SK-N-MC (cell line): ENCODE measurements at regions not wholly inside any gene's neighbourhood (a gene's known extent, or its start where the extent isn't known, plus 50 kb on each side); places are given as distances from the start of the nearest gene placed in this dataset.
A peak's percentile ranks its signal among the peaks of the same experiment; 100 is the strongest.

ENCODE experiments used
- DNase-seq: peaks from one replicate; pipeline ENCODE4 v3.0.0-alpha.2; 2011; ENCODE audit warnings: low read depth, low spot score
- H3K27ac ChIP-seq: fragments of 200-600 bp; sonication (generic); 2 replicates; pipeline ENCODE4 v1.5.1; 2016; ENCODE audit warnings: mixed run types
- H3K36me3 ChIP-seq: fragments of 200-600 bp; sonication (generic); 2 replicates; pipeline ENCODE4 v1.6.1; 2017; ENCODE audit warnings: antibody characterized with exemption, low read length, mixed read lengths; ENCODE audit not compliant: insufficient read depth
- H3K4me3 ChIP-seq: fragments of 200-600 bp; sonication (generic); 2 replicates; pipeline ENCODE4 v1.5.1; 2016
- H3K9ac ChIP-seq: fragments of 200-600 bp; sonication (generic); 2 replicates; pipeline ENCODE4 v1.8.0; 2017; ENCODE audit warnings: mixed run types, mixed read lengths; ENCODE audit not compliant: insufficient read length
- H3K9me3 ChIP-seq: fragments of 200-600 bp; sonication (generic); 2 replicates; pipeline ENCODE4 v1.6.1; 2017; ENCODE audit warnings: low read depth, mild to moderate bottlenecking, antibody characterized with exemption, low read length, moderate library complexity, mixed read lengths
- EZH2 ChIP-seq: fragments of 200-600 bp; sonication (generic); IDR thresholded peaks from one replicate; pipeline ENCODE4 v1.6.1; 2017; ENCODE audit warnings: antibody characterized with exemption
- FOXP2 ChIP-seq: optimal IDR thresholded peaks from 2 replicates; pipeline ENCODE3; 2011; ENCODE audit warnings: mild to moderate bottlenecking, moderate library complexity; ENCODE audit not compliant: insufficient read depth; ENCODE audit errors: extremely low read length, control extremely low read depth
- POLR2AphosphoS5 ChIP-seq: IDR thresholded peaks from 2 replicates; pipeline ENCODE4 v1.6.1; 2012; ENCODE audit warnings: mild to moderate bottlenecking, low read depth, low read length, borderline replicate concordance

DNA sequence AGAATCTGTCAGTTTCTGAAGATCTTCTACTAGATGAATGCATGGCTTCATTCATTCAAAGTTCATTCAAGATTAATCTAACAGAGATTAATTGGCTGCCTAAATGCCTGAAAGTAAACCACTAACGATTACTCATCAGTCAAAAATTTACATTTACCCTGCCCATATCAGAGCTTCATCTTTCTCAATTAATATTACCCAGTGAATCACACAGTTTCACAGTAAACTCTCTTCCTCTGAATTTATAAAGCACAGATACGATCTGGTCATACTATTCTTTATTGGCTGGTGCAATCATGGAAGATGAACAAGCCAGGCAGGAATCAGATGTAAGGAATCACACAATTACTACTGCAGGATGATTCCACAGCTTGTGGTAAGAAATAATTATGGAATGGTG lies 377.7 kb downstream of the SLC16A7 start:
- Histone ChIP-seq H3K36me3 (no peaks in the 10 kb centered on the region), H3K27ac (no peak overlapping the region), H3K4me3 (no peak overlapping the region), H3K9ac (no peak overlapping the region), H3K9me3 (no peaks in the 10 kb centered on the region)
- no peak for DNase-seq
- TF ChIP-seq POLR2AphosphoS5, result no peak
- TF ChIP-seq EZH2, result no peak
- TF ChIP-seq FOXP2, result no peak

- Histone ChIP-seq H3K27ac (no peak overlapping the region), H3K4me3 (no peak overlapping the region), H3K9me3 (no peaks in the 10 kb centered on the region), H3K36me3 (no peaks in the 10 kb centered on the region), H3K9ac (no peak overlapping the region)
- DNase-seq, result no peak
- TF ChIP-seq POLR2AphosphoS5 (no peak), FOXP2 (no peak), EZH2 (no peak)
Observed at GRCh38 chr12:59977779-59978178, 381.9 kb downstream of the SLC16A7 start.

- 0 out of 2 replicates have a peak, but pooled peaks cover under 1% of the 10 kb centered on the region for H3K9me3 ChIP-seq
- DNase-seq, result no peak
Observed at GRCh38 chr12:59980476-59980875, 384.6 kb downstream of the SLC16A7 start.

GRCh38 chr12:59999291-59999690 lies 403.5 kb downstream of the SLC16A7 start:
- H3K9me3 ChIP-seq, result no peaks in the 10 kb centered on the region
- H3K27ac ChIP-seq, result no peak overlapping the region
- H3K9ac ChIP-seq, result no peak overlapping the region
- no peak for DNase-seq
- TF ChIP-seq EZH2 (no peak), POLR2AphosphoS5 (no peak), FOXP2 (no peak)
- H3K4me3 ChIP-seq, result no peak overlapping the region
- H3K36me3 ChIP-seq, result no peaks in the 10 kb centered on the region

More at GRCh38 chr12:59980476-59980875, 384.6 kb downstream of the SLC16A7 start:
- Histone ChIP-seq H3K9ac (no peak overlapping the region), H3K4me3 (0 out of 2 replicates have a peak overlapping the region, but pooled peaks have one; percentile 8), H3K27ac (no peak overlapping the region), H3K36me3 (no peaks in the 10 kb centered on the region)
- no peak for TF ChIP-seq EZH2
- TF ChIP-seq FOXP2, result no peak
- no peak for TF ChIP-seq POLR2AphosphoS5

- no peak for DNase-seq
- H3K36me3 ChIP-seq, result no peaks in the 10 kb centered on the region
- H3K4me3 ChIP-seq, result no peak overlapping the region
- no peak overlapping the region for H3K27ac ChIP-seq
- TF ChIP-seq FOXP2 (no peak), EZH2 (no peak), POLR2AphosphoS5 (no peak)
- no peaks in the 10 kb centered on the region for H3K9me3 ChIP-seq
- H3K9ac ChIP-seq, result no peak overlapping the region
Observed at GRCh38 chr12:60010486-60010885, 414.7 kb downstream of the SLC16A7 start.

- Histone ChIP-seq H3K9ac (no peak overlapping the region), H3K9me3 (no peaks in the 10 kb centered on the region), H3K4me3 (no peak overlapping the region), H3K27ac (no peak overlapping the region), H3K36me3 (no peaks in the 10 kb centered on the region)
- no peak for DNase-seq
- TF ChIP-seq POLR2AphosphoS5, result no peak
- no peak for TF ChIP-seq EZH2
- no peak for TF ChIP-seq FOXP2
Observed at GRCh38 chr12:60012659-60013058, 416.8 kb downstream of the SLC16A7 start.

GRCh38 chr12:60014436-60014835 lies 418.6 kb downstream of the SLC16A7 start:
- TF ChIP-seq POLR2AphosphoS5, result no peak
- TF ChIP-seq EZH2, result no peak
- no peak for TF ChIP-seq FOXP2
- Histone ChIP-seq H3K9ac (no peak overlapping the region), H3K27ac (no peak overlapping the region), H3K9me3 (no peaks in the 10 kb centered on the region), H3K36me3 (no peaks in the 10 kb centered on the region), H3K4me3 (no peak overlapping the region)
- DNase-seq, result no peak

DNA sequence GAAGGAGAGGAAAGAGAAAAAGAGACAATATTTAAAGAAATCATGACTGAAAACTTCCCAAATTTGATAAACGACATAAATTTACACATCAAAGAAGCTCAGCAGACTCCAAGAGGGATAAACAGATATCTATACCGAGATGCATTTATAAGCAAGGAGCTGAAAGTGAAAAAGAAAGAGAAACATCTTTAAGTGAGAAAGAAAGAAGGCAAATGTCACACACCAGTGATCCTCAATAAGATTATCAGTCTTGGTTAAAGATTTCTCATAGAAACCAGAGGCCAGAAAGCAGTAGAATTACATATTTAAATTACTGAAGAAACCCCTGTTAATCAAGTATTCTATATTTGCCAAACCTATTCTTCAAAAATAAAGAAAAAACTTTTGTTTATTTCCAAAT lies 424.2 kb downstream of the SLC16A7 start:
- DNase-seq, result no peak
- Histone ChIP-seq H3K4me3 (no peak overlapping the region), H3K36me3 (no peaks in the 10 kb centered on the region), H3K27ac (no peak overlapping the region), H3K9me3 (no peaks in the 10 kb centered on the region), H3K9ac (no peak overlapping the region)
- TF ChIP-seq EZH2 (no peak), FOXP2 (no peak), POLR2AphosphoS5 (no peak)

DNA sequence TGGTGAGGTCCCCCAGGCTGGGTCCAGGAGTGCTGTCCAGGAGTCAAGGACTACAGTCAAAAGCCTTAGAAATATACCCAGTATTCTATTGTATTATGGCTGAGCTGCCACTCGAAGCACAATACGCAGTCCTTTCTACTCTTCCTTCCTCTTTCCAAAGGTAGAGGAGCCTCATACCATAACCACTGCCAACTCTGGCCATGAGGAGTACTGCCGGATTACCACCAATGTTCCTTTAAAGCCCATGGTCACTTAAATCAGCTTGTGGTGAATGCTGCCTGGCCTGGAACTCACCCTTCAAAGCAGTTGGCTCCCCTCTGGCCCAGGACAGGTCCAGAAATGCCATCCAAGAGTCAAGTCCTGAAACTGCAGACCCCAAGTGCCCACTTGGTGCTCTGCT lies 425.4 kb downstream of the SLC16A7 start:
- Histone ChIP-seq H3K9ac (no peak overlapping the region), H3K9me3 (no peaks in the 10 kb centered on the region), H3K4me3 (no peak overlapping the region), H3K27ac (no peak overlapping the region), H3K36me3 (no peaks in the 10 kb centered on the region)
- DNase-seq, result no peak
- no peak for TF ChIP-seq POLR2AphosphoS5
- TF ChIP-seq FOXP2, result no peak
- no peak for TF ChIP-seq EZH2
